SK-N-SH (cell line): ENCODE measurements at regions not wholly inside any gene's neighbourhood (a gene's known extent, or its start where the extent isn't known, plus 50 kb on each side); places are given as distances from the start of the nearest gene placed in this dataset.

ENCODE experiments used
- FOXM1 ChIP-seq: IDR thresholded peaks from 2 replicates; pipeline ENCODE4 v1.4.0; 2012; ENCODE audit warnings: low read depth, mild to moderate bottlenecking
- MXI1 ChIP-seq: IDR thresholded peaks from 2 replicates; pipeline ENCODE4 v1.6.1; 2012; ENCODE audit warnings: mild to moderate bottlenecking, low read depth, low read length, improper control_type of control experiment

DNA sequence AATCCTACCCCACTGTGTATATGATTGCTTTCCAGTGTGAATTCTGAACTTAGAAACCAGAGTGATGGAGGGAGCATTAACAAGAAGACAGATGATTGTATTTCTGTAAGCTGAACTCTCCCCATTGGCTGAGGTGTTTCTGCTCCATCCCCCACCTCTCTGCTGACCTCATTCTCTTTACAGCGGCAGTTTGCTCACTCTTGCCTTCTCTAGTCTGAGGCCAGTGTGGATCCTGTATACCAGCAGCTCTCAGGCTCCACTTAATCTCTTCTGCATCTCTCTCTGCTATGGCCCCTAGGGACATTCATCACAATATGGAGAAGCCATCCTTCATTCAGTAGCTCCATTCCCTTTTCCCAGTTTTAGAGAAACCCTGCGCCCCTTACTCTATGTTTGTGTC is 358.8 kb downstream of the MAN2A1 start:
- TF ChIP-seq MXI1 = no peak
- TF ChIP-seq FOXM1 = no peak
